Astrocyte (in vitro differentiated cells and primary cell): ENCODE measurements at regions not wholly inside any gene's neighbourhood (a gene's known extent, or its start where the extent isn't known, plus 50 kb on each side); places are given as distances from the start of the nearest gene placed in this dataset.

Experiments
- CTCF ChIP-seq: IDR thresholded peaks from 2 replicates; pipeline ENCODE4 v1.5.1; 2011; ENCODE audit warnings: low read depth, mild to moderate bottlenecking, inconsistent platforms, low read length, moderate library complexity; ENCODE audit not compliant: insufficient read depth
- EZH2 ChIP-seq: IDR thresholded peaks from 2 replicates; pipeline ENCODE4 v1.6.1; 2012; ENCODE audit warnings: mild to moderate bottlenecking, low read length, inconsistent platforms; ENCODE audit not compliant: insufficient read depth

DNA sequence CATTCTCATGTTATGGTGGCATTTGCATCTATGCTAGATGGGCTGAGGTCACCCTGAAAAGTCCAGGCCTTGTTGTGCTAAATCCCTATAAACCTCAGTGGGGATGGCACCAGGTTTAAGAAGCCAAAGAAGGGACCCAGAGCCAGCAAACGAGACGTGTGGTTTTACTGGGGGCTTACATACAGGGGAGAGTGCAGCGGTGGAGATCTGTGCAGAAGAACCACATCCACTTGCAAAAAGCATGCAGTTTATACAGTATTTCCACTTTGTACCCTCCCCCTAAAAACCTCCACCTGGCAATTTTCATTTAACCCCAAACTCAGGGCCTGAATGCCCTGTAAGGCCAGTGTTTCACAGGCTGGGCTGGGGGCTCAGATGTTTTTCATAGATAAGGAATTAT, 134.9 kb upstream of the GATB start:
- no peak for TF ChIP-seq CTCF
- no peak for TF ChIP-seq EZH2
